SKM-1 treated with dmso at 0.1 percent for 144 hours (cell line): ENCODE measurements at regions not wholly inside any gene's neighbourhood (a gene's known extent, or its start where the extent isn't known, plus 50 kb on each side); places are given as distances from the start of the nearest gene placed in this dataset.
"Not testable (repeated sequence)": the region's sequence is repeated elsewhere in the genome, so short reads cannot be mapped to it uniquely, and the experiment has no call there.

Source experiments
- DNase-seq: peaks from one replicate; lab custom pipeline; 2025; ENCODE audit not compliant: unreplicated experiment; lab: John Stamatoyannopoulos, UW

- DNase-seq: no peak
Observed at GRCh38 chr16:51237207-51237606, 86.1 kb upstream of the SALL1 start.

GRCh38 chr16:51236583-51236982 lies 85.5 kb upstream of the SALL1 start:
- no peak for DNase-seq

GRCh38 chr16:51231702-51232101 lies 80.6 kb upstream of the SALL1 start:
- no peak for DNase-seq

GRCh38 chr16:51230035-51230434 lies 79.0 kb upstream of the SALL1 start:
- DNase-seq: not testable (repeated sequence)

- no peak for DNase-seq
Observed at GRCh38 chr16:51228097-51228659, 77.1 kb upstream of the SALL1 start.

GRCh38 chr16:51225878-51226277 lies 74.8 kb upstream of the SALL1 start:
- no peak for DNase-seq

- no peak for DNase-seq
Observed at GRCh38 chr16:51224317-51224716, 73.2 kb upstream of the SALL1 start.

- no peak for DNase-seq
Observed at GRCh38 chr16:51222016-51222415, 70.9 kb upstream of the SALL1 start.

- DNase-seq: no peak
Observed at GRCh38 chr16:51211148-51211547, 60.1 kb upstream of the SALL1 start.

- no peak for DNase-seq
Observed at GRCh38 chr16:51210087-51210486, 59.0 kb upstream of the SALL1 start.

GRCh38 chr16:51201604-51202003 lies 50.5 kb upstream of the SALL1 start:
- DNase-seq: no peak
